Dermis microvascular lymphatic vessel endothelial cell (primary cell): ENCODE measurements at regions not wholly inside any gene's neighbourhood (a gene's known extent, or its start where the extent isn't known, plus 50 kb on each side); places are given as distances from the start of the nearest gene placed in this dataset.
"Not testable (repeated sequence)": the region's sequence is repeated elsewhere in the genome, so short reads cannot be mapped to it uniquely, and the experiment has no call there.

Experiments used
- DNase-seq, 2 donors: peaks; one replicate each; pipeline versions ENCODE4 v3.0.0 to v3.0.0-alpha.2; 2010; ENCODE audit warnings: low read depth in 2 of 2

DNA sequence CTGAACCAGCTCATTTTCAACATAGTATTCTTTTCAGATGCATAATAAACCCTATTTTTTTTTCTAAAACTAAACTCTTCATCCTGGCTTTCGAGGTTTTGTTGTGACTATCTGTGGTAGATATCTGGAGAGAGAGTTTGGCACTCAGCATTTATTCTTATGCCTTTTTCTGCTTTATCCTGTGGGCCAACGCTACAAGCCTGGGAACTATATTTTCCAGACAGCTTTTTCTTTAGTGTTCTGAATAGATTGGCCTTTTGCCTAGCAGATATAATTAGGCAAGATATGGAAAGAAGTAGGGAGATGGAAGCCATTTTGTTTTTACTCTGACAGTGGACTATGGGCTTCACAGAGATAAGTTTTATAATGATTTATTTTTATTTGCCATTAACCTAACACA, 486.7 kb downstream of the TMEM232 start:
- DNase-seq, result no peak

DNA sequence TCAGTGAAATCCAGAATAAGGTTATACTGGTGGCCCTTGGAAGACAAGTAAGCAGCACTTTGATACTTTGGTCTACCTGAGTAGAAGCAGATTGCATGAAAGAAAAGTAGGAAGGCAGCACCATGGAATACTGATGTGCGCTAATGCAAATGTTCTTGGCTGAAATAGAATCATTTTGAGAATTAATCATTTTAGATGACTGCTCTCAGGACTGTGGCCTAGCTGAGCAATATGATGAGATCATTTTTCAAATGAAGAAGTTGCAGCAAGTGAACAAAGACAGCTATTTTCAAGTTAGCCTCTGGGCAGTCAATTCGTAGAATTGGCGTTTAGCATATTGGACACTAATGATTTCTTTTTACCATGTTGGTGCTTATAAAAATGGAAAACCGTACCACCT, 483.5 kb downstream of the TMEM232 start:
- no peak for DNase-seq

DNA sequence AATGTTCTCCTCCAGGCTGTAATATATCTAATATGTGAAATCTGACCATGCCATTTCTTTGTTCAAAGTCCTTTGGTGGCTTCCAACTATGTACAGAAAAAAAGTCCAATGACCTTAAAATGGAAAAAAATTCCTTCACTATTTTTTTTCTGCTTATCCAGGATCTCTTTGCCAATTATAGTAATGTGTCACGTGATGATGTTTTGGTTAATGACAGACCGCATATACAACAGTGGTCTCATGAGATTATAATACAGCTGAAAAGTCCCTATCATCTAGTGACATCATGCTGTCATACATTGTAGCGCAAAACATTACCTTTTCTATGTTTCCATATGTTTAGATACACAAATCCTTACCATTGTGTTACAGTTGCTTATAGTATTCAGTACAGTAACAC, 477.6 kb downstream of the TMEM232 start:
- DNase-seq, result no peak

DNA sequence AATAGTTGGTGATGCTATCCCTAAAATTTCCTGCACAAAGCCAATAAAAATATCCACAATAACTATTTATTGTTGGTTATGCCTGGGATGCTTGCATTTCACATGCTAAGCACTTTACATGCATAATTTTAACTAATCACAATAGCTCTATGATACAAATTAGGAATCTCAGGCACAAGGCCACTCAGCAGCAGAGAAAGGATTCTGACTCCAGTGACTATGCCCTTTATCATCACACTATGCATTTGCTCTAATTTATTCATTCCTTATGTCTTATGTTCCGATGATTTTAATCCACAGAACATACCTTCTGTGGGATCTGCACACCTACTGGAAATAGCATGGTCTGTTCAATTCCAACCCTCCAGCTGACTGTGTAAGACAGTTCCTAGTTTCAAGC, 476.1 kb downstream of the TMEM232 start:
- DNase-seq, result no peak

DNA sequence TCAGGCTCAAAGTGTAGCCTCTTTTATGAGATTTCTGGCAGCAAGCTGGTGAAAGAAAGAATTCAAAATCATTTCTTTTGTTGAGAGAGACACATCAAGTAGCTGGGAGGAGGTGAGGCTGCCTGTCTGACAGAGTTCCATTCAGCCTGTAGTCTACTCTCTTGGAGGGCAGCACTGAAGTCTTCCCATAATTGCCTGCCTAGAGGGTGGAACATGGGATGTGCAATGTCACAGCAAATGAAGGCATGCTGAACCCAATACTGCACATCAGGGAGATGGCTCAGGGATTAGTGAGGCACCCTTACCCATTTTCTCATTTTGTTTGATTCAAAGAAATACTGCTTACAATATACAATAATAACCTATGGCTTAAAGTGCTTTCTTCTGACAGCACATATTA, 475.7 kb downstream of the TMEM232 start:
- no peak for DNase-seq

DNA sequence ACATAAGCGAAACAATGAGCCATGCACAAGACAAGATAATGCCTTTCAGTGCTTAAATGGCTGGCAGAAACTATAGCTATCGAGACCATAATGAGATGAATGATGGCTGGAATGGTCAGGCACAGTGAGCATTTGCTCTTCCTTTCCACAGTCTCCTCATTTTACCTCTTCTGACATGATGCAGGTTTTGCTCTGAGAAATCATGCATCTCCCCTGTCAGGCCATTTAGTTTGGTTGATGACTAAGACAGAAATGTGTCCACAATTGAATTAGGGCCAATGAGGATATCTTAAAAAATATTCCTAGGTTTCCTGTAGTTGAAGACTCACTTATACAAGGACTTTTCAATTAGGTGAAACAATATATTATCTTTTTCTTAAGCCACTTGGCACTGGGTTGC, 475.1 kb downstream of the TMEM232 start:
- no peak for DNase-seq

DNA sequence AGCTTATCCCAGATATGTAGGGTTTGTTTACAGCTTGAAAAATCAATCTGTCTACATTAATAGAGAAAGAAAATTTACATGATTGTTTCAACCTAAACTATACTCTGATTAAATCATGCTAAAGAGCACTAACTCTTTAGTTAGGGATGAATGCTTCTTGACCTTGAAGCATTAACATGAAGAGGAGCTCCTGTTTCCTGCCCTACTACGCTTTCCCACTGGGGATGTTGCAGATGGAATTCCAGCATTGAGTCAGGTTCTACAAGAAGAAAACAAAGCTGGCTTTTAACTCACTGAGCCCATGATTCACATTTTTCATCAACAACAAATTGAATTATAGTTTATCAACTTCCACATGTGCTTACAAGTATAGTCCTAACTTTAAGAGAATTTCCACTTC, 471.3 kb downstream of the TMEM232 start:
- no peak for DNase-seq

DNA sequence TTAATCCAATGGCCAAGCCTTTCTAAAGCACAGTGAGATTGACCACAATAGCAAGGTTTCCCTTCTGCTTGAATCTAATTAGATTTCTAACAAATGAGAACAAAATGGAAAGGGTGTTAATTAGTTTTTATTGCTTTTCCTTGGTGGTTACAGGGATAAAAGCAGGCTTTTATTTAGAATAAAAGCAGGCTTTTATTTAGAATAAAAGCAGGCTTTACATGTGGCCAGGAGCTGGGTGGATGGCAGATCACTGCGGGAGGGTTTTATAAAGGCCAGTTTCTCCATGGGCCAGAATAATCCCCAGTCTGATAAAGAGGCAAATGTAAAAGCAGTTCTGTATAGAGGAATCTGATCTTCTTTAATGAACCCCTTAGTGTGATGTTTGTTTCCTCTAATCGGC, 470.2 kb downstream of the TMEM232 start:
- no peak for DNase-seq

DNA sequence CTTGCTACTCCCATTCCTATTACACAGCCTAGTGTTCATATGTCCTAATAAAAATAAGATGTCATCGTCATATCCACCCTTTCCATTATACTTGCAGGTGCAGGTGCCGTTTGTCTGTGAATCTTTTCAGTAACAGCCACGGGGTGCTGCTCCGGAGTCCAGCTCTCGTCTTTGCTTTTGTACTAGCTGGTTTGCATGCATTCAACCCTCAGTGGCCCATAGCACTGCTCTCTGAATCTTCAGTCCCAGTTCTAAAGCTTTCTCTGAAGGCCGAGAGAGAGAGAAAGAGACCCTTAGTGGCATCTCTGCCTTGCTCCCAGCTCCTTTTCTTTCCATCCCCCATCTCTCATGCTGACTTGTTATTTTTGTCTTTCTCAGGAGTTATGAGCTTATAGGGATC, 468.5 kb downstream of the TMEM232 start:
- no peak for DNase-seq

DNA sequence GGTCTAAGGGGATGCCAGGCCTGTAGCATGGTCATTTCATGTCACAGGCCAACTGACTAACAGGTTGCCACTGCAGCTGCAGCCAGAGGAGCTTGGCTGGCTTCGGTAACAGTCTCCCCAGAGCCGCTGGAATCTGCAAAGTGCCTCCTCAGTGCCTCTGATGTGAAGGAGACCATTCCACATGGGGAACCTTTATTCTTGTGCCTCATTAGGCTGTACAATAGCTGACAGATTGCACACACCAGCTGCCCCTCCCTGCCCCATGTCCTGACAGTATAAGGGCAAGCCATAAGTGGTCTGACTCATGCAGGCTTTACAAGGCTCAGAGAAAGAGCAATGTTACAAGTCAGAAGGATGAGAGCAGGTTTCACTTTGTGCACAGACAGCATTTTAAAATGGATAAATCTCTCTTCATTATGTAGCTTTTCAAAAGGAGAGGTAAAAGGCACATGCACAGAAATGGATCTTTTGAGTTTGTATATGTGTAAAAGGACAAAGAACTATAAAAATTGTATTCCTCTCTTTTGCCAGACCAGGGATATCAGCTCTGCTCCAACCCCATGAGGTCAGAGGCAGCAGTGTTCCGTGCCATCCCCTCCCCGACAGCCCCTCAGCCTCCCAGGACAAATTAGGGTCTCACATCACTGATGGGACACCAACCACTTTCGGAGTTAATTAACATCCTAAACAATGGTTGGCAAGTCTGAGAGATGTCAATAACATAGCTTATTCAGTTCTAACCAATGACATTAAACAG, 467.8 kb downstream of the TMEM232 start:
- DNase-seq, result no peak

DNA sequence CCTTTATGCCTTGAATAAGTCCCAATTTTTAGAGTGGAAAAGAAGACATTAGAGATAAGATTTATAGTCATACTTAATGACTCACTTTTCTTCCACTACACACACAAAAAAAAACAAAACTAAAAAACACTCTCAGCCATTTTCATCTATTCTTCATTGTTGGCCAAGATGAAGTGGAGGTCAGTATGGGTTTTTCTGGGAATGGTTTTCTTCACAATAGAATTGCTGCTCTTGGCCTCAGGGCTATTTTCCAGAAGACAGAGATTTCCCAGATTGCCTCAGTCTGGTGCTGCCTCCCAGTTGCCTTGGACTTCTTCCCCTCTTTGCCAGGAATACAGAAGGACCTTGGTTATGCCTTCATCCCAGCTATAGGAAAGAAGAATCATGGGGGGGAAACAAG, 463.7 kb downstream of the TMEM232 start:
- no peak for DNase-seq

DNA sequence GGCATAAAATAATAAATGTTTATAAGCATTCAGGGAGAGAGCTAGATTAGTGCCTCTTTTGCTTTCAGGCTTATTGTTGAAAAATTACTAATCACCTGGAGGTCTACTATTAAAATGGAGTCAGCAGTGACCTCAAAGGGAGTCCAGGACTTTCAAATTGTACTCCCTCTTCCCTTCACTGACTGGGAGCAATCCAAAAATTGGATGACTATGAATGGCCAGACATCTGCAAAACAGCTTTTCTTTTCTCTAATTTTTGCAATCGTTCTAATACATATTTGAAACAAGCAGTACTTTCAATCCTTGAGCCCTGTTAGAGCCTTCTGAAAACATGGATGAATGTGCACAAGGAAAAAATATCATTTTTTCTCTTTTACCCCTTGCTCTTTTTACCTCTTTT, 461.8 kb downstream of the TMEM232 start:
- no peak for DNase-seq

DNA sequence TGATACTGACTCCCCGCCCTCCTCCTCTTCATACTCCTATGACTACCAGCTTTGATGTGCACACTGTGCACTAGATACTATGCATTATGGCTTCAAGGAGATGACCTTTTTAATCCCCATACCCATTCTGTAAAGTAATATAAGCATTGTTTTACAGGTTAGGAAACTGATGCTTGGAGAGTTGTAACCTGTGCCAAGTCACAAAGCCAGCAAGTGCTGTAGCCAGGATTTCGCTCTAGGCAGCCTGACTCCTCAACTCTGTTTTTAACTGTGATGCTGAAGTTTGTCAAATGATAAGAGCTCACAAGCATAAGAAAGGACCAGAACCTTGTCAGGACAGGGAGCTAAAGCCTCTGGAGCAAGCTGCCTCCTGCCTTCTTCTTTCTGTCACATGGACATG, 461.3 kb downstream of the TMEM232 start:
- no peak for DNase-seq

DNA sequence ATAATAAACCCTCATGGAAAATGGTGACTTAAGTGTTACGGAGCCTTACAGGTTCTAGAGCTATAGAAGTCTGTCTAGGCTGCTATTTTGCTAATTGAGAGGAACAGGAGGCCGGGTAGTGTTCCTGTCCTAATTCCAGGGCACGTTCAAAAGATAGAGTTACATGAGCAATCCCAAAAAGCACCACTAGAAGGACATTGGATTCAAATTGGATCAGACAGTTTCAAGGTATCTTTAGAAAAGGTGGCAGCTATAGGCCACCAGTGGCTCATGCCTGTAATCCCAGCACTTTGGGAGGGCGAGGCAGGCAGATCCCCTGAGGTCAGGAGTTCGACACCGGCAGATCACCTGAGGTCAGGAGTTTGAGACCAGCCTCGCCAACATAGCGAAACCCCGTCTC, 458.8 kb downstream of the TMEM232 start:
- DNase-seq, result no peak

DNA sequence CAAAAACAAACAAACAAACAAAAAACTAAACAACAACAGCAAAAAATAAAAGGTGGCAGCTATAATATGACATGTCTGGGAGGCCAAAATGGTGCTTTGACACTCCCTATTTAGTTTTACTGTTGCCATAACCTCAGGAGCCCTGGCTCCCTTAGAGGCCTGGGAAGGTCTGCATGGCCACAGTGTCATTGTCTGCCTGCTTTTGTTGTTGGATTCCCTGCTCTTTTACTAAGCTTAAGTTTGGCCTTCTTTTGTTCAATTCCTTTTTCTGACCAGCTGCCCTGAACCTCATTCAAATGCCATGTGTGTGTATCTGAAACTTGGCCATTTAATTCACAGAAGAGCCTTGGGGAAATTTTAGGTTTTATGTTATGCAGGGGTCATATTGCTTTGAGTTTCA, 458.2 kb downstream of the TMEM232 start:
- DNase-seq, result no peak

DNA sequence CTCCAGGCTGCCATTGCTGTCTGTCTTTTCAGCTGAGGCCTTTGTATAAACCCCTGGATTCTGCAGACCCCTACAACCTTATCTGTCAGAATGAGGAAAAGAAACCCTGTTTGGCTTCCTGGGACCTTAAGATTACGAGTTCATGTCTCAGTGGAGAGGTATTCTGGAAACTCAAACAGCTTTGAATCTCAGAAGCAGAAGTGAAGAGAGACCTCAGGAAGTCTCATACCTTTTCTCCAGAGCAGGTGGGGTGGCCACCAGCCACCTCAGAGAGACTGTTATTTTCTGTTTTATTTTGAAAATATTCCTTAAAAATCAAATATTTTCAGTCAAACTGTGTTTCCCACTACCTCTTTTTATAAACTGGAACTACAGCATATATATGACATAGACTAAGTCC, 457.5 kb downstream of the TMEM232 start:
- DNase-seq, result no peak

DNA sequence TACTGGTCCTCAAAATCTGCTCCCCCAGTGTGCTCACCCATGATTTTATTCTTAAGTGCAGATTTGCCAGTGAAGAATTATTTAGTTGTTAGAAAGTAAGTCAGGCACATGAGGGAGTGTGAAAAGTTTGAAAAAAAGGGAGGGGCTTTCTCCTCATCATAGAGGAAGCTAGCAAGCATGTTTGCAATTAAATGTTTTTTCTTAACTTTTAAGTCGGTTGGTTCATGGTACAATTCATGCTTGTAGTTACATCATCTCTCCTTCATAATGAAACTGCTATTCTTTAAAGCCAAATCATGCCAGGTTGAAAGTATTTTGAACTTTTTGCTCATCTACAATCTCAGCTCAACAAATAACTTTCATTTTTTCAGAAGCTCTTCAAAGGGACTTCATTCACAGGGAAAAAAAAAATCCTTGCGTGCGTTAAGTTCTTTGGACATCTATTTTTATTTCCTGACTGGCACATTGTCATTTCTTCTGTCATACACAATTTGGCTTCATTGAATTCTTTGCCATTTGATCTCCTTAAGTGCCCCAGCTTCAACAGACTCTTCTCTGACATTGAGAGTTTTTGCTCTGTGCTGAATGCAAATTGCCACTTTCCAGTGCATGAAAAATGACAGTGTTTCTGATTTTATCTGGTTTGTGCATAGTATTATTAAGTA, 456.9 kb downstream of the TMEM232 start:
- DNase-seq, result no peak

DNA sequence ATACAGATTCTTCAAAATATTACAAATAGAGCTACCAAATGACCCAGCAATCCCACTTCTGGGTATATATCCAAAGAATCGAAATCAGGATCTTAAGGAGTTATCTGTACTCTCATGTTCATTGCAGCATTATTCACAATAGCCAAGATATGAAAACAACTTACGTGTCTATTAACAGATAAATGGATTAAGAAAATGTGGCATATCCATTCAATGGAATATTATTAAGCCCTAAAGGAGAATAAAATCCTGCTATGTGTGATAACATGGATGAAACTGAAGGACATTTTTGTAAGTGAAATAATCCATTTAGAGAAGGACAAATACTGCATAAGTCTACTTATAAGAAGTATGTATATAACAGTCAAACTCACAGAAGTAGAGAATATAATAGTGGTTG, 450.6 kb downstream of the TMEM232 start:
- DNase-seq, result no peak

DNA sequence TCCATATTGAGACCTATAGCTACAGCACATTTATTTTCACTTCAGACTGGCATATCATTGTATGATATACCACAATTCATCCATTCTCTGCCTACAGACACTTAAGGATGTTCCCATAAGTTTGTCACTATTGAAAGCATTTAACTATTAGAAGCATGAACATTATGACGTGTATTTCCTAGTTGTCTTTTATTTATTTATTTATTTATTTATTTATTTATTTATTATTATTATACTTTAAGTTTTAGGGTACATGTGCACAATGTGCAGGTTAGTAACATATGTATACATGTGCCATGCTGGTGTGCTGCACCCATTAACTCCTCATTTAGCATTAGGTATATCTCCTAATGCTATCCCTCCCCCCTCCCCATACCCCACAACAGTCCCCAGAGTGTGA, 448.0 kb downstream of the TMEM232 start:
- DNase-seq, result not testable (repeated sequence)

DNA sequence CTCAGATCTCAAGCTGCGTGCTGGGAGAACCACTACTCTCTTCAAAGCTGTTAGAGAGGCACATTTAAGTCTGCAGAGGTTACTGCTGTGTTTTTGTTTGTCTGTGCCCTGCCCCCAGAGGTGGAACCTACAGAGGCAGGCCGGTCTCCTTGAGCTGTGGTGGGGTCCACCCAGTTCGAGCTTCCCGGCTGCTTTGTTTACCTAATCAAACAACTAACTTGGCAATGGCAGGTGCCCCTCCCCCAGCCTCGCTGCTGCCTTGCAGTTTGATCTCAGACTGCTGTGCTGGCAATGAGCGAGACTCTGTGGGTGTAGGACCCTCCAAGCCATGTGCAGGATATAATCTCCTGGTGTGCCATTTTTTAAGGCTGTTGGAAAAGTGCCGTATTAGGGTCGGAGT, 442.4 kb downstream of the TMEM232 start:
- not testable (repeated sequence) for DNase-seq

DNA sequence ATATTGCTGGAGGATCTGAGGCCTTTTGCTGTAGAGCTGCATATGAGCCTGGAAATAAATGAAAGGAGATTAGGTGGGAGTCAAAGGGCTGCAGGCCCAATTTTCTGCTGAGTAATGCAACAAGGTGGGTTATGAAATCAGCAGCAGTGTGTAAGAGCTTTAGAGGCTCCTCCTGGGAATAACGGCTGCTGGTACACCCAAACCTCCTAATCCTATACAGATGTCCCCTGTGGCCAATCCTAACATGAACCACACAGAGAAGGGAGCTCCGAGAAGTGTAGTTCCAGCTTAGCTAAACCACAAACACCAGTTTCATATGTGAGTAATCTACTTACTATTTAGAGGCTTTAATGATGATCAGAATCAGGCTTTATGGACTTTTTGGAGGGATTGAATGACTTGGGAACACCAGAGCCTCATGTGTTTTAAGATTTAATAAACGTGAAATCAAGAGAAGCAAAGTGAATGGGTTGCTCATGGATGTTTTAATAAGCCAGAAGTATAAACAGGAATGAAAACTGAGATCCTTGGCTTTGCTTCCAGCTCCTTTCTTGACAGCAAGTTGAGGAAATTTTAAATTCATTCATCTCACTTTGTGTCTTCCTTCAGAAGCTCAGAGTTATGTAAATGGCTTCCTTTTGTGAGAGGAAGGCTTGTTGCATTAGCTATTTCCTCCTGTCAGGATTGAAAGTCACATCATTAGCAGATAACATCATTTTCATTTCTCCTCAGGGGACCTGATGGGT, 437.5 kb downstream of the TMEM232 start:
- no peak for DNase-seq

DNA sequence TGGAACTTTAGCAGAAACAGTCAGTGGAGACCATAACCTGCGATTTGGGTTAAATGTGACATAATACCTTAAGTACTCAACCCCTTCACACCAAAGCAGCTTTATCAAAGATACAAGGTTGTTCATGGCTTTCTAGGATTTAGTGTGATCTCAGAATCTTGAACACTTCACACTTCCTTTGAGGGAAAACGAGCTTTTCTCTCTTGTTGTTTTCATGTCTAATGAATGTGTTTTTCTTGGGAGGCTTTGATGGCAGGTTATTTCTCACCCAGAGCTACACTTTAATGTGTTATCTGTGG, 437.0 kb downstream of the TMEM232 start:
- no peak for DNase-seq

DNA sequence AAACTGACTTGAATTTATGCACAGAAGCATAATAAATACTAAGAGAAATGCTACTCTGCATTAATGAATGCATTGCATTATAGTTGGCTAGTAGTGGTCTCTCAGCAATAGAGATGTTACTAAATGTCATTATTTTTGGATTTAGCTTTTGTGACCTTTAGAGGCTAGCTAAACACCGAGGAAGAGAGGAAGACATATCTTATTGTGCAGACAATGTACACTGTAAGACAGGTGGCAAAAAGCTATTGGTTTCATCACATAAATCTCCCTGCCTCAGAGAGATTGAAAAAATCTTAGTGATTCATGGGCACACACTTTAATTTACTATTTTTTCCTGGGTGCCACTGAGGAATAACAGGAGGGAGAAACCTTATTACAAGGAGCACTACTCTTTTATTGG, 435.9 kb downstream of the TMEM232 start:
- no peak for DNase-seq
